GM12872 (cell line): ENCODE measurements at regions not wholly inside any gene's neighbourhood (a gene's known extent, or its start where the extent isn't known, plus 50 kb on each side); places are given as distances from the start of the nearest gene placed in this dataset.

ENCODE experiments used
- CTCF ChIP-seq: IDR thresholded peaks from 3 replicates; pipeline ENCODE4 v1.5.1; 2011; ENCODE audit warnings: low read depth, mild to moderate bottlenecking, low read length, moderate library complexity; ENCODE audit not compliant: insufficient read depth

- no peak for TF ChIP-seq CTCF
Measured at GRCh38 chr7:49660976-49661375, 112.5 kb upstream of the VWC2 start.

- no peak for TF ChIP-seq CTCF
Measured at GRCh38 chr7:49666764-49667163, 106.7 kb upstream of the VWC2 start.

- TF ChIP-seq CTCF: no peak
Measured at GRCh38 chr7:49669285-49669684, 104.2 kb upstream of the VWC2 start.

GRCh38 chr7:49669692-49670260, 103.7 kb upstream of the VWC2 start:
- no peak for TF ChIP-seq CTCF

- no peak for TF ChIP-seq CTCF
Measured at GRCh38 chr7:49670991-49671390, 102.4 kb upstream of the VWC2 start.

GRCh38 chr7:49692516-49692915, 80.9 kb upstream of the VWC2 start:
- TF ChIP-seq CTCF: no peak

GRCh38 chr7:49695971-49696370, 77.5 kb upstream of the VWC2 start:
- TF ChIP-seq CTCF: no peak
